ENCODE measurements at regions not wholly inside any gene's neighbourhood (a gene's known extent, or its start where the extent isn't known, plus 50 kb on each side); places are given as distances from the start of the nearest gene placed in this dataset.

DNA sequence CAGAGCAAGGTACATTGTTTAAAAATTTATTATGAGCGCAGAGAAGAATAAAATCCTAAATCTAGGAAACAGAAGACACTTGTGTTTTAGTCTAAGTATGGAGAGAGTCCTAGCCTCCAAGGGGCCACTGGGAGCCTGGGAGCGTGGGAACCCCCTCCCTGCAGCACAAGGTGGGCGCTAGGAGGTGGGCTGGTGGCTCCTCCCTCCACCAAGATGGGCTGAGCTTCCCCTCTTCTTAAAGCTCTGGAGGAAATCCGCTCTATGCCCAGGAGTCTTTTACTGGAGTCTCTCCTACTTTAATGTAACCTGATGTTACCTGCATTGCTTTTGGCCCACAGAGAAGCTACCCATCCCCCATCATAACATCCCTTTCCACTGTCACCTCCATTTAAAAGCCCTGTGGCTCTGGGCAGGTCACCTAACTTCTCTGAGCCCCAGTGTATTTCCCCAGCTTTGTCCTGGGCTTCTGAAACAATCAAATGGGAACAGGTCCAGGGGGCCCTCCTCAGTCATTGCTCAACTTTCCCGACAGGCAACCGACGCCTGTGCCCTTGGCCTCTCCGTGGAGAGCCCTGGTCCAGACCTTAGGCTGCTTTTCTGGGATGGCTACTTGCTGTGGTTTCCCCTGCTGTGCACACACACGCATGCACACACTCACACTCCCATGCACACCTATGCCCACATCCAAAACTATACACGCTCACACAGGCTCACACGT lies 181.5 kb downstream of the NPHP4 start:
- in situ Hi-C loops (cut with MboI) = no loop called here
- Histone ChIP-seq H3K79me2 (ENCODE audit: control insufficient read depth, insufficient read depth, low read length) (no peaks in the 10 kb centered on the region), H3K27ac (ENCODE audit: control insufficient read depth, insufficient read depth) (no peak overlapping the region), H3K4me2 (ENCODE audit: control insufficient read depth, insufficient read depth) (no peak overlapping the region), H2AFZ (ENCODE audit: control insufficient read depth, low read depth, low read length) (no peak overlapping the region), H3K4me3 (no peak overlapping the region), H3K9me3 (replicated peaks; ENCODE audit: control insufficient read depth, insufficient read depth, low read length) (no peaks in the 10 kb centered on the region), H3K27me3 (replicated peaks in 1 of 2; ENCODE audit: control insufficient read depth in 2 of 2, insufficient read depth in 2 of 2, low read length in 1 of 2) (no peaks in the 10 kb centered on the region), H4K20me1 (ENCODE audit: control insufficient read depth, insufficient read depth) (no peaks in the 10 kb centered on the region), H3K9ac (ENCODE audit: control insufficient read depth, insufficient read depth, low read length) (no peak overlapping the region), H3K4me1 (ENCODE audit: control insufficient read depth, insufficient read depth, low read length) (no peaks in the 10 kb centered on the region), H3K36me3 (ENCODE audit: control insufficient read depth in 2 of 2, insufficient read depth in 2 of 2, low read length in 1 of 2) (no peaks in the 10 kb centered on the region)
- no peak for FAIRE-seq
- intact Hi-C loops (cut with micrococcal nuclease; ENCODE audit: unreplicated experiment) = no loop called here
- WGBS (ENCODE audit: insufficient coverage, insufficient replicate concordance, low lambda C conversion rate, missing lambda C conversion rate) = 28% methylated on average over 11 of the region's 11 CpGs
- TF ChIP-seq ESRRA (IDR thresholded peaks at IDR 0.05; ENCODE audit: low read length) (no peak), MEF2A (IDR thresholded peaks at IDR 0.05; ENCODE audit: insufficient read depth, low read depth, low read length) (no peak), SMARCA5 (IDR thresholded peaks at IDR 0.05) (no peak), EGR1 (IDR thresholded peaks at IDR 0.05; ENCODE audit: borderline replicate concordance in 1 of 2, low read depth in 2 of 2, low read length in 2 of 2) (no peak), ATF3 (IDR thresholded peaks at IDR 0.05; ENCODE audit: borderline replicate concordance, extremely low read depth, low read depth, low read length) (no peak), STAT3 (IDR thresholded peaks at IDR 0.05; ENCODE audit: low read depth, low read length) (no peak), KLF5 (IDR thresholded peaks at IDR 0.05; ENCODE audit: partially characterized antibody) (no peak), EP300 (IDR thresholded peaks at IDR 0.05; ENCODE audit: borderline replicate concordance in 1 of 2, control insufficient read depth in 1 of 2, low read depth in 2 of 2, low read length in 2 of 2) (no peak), RB1 (IDR thresholded peaks at IDR 0.05; ENCODE audit: borderline replicate concordance) (no peak), NFYA (IDR thresholded peaks at IDR 0.05; ENCODE audit: borderline replicate concordance, low read depth, low read length) (no peak), GABPA (IDR thresholded peaks at IDR 0.05; ENCODE audit: low read depth) (no peak), ETV6 (conservative IDR thresholded peaks at IDR 0.05 in 1 of 2, IDR thresholded peaks at IDR 0.05 in 1 of 2; ENCODE audit: borderline replicate concordance in 1 of 2, low read depth in 1 of 2) (no peak), POU2F2 (IDR thresholded peaks at IDR 0.05; ENCODE audit: borderline replicate concordance, low read depth, low read length) (no peak), HDGF (IDR thresholded peaks at IDR 0.05) (no peak), CBX3 (IDR thresholded peaks at IDR 0.05; ENCODE audit: borderline replicate concordance, low read depth) (no peak)
- RAD21 ChIA-PET (ENCODE audit: unreplicated experiment) = no interaction called here
- no TSS peak for BruUV-seq (replicated peaks)
- no peak for DNase-seq (ENCODE audit: low read depth, low spot score)
- CTCF ChIA-PET = no interaction called here
- POLR2A ChIA-PET = no interaction called here
- SMC1A ChIA-PET (ENCODE audit: uncharacterized antibody, unreplicated experiment) = no interaction called here
- ATAC-seq = no peak
